Adrenal gland (tissue), 9 donors: ENCODE measurements at regions not wholly inside any gene's neighbourhood (a gene's known extent, or its start where the extent isn't known, plus 50 kb on each side); places are given as distances from the start of the nearest gene placed in this dataset.

Experiments
- DNase-seq, 7 donors: peaks; one replicate each; pipeline ENCODE4 v3.0.0-alpha.2; 2019 to 2020
- H3K27ac ChIP-seq, 5 donors: fragments of 200-600 bp; sonication (generic) in 4 of 5; 1 replicate in 3 of 5; 2 replicates in 2 of 5; pipeline versions ENCODE4 v1.5.1 to v1.8.0; 2016 to 2020; ENCODE audit warnings: mild to moderate bottlenecking in 1 of 5
- H3K27me3 ChIP-seq: fragments of 200-600 bp; 2 replicates; pipeline ENCODE4 v1.8.0; 2021
- H3K36me3 ChIP-seq, 2 donors: fragments of 200-600 bp; replicated peaks in 1 of 2; 1 replicate in 1 of 2; 2 replicates in 1 of 2; pipeline versions ENCODE4 v1.5.1 to v1.8.0; 2018 to 2022
- H3K4me1 ChIP-seq, 2 donors: fragments of 200-600 bp; replicated peaks in 1 of 2; 1 replicate in 1 of 2; 2 replicates in 1 of 2; pipeline versions ENCODE4 v1.5.1 to v1.8.0; 2018 to 2021
- H3K4me3 ChIP-seq, 4 donors: fragments of 200-600 bp; sonication (generic) in 3 of 4; one replicate each; pipeline ENCODE4 v1.5.1; 2016 to 2018
- H3K9me3 ChIP-seq, 3 donors: fragments of 200-600 bp; sonication (generic) in 1 of 3; replicated peaks in 1 of 3; 1 replicate in 2 of 3; 2 replicates in 1 of 3; pipeline versions ENCODE4 v1.5.1 to v1.8.0; 2016 to 2021
- POLR2A ChIP-seq, 2 donors: fragments of 450-650 bp; IDR thresholded peaks; one replicate each; pipeline ENCODE4 v1.6.1; 2017; ENCODE audit warnings: antibody characterized with exemption in 2 of 2, mild to moderate bottlenecking in 2 of 2, moderate library complexity in 1 of 2
- WGBS, 4 donors: extraction: QIAGEN DNeasy Blood & Tissue Kit in 2 of 4; methylation state at CpG; one replicate each; pipeline versions ENCODE4 v1.1.5 to v1.1.7; 2013 to 2017; 5-methylcytosine and 5-hydroxymethylcytosine counted together
- intact Hi-C, 2 donors: fragments of 100-400 bp; cut with DNase I; formaldehyde crosslinking; loops; one replicate each; pipeline versions ENCODE4 v1.14.1 to v1.15.0; 2022 to 2023
- TF ChIP-seq, protein P1 (sequence below), 6 experiments: fragments of 450-650 bp in 4 of 6; fragments of 200-600 bp in 2 of 6; sonication (generic) in 1 of 6; IDR thresholded peaks; 1 replicate in 5 of 6; 2 replicates in 1 of 6; pipeline versions ENCODE4 v1.5.1 to v1.8.0; 2016 to 2021; ENCODE audit warnings: antibody characterized with exemption in 6 of 6, mild to moderate bottlenecking in 2 of 6, moderate library complexity in 1 of 6
- donor health status: healthy with polysubstance abuse.
- donor health status: Bipolar disorder and iron deficiency.
- donor health status: DM: yes; HTN: yes; CAD: no.
- donor health status: DM: no; HTN: no; CAD: no.
- donor health status: DM: no; HTN: no; CAD: no.

DNA sequence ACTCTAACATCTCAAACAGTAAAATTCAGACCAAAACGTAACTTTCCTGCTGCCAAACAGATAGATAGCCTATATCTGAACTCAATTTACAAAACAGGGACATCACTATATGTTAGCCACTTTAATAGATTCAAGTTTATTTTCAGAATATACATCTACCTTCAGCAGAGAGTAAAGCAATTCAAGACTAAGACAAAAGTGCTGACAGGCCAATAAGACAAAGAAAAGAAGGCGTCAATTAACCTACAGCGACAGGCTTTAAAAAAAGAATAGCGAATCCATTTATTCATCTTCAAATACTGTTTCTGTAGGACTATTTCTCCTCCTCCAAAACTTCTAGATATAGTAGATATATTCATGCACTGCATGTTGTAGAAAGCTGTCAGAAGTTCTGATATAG, 333.0 kb downstream of the GRB14 start:
- no peak for TF ChIP-seq POLR2A (IDR thresholded peaks at IDR 0.05)
- TF ChIP-seq, protein P1, sequence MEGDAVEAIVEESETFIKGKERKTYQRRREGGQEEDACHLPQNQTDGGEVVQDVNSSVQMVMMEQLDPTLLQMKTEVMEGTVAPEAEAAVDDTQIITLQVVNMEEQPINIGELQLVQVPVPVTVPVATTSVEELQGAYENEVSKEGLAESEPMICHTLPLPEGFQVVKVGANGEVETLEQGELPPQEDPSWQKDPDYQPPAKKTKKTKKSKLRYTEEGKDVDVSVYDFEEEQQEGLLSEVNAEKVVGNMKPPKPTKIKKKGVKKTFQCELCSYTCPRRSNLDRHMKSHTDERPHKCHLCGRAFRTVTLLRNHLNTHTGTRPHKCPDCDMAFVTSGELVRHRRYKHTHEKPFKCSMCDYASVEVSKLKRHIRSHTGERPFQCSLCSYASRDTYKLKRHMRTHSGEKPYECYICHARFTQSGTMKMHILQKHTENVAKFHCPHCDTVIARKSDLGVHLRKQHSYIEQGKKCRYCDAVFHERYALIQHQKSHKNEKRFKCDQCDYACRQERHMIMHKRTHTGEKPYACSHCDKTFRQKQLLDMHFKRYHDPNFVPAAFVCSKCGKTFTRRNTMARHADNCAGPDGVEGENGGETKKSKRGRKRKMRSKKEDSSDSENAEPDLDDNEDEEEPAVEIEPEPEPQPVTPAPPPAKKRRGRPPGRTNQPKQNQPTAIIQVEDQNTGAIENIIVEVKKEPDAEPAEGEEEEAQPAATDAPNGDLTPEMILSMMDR (IDR thresholded peaks at IDR 0.05), result no peak
- no peaks in the 10 kb centered on the region for H3K9me3 ChIP-seq
- no peak overlapping the region for H3K27ac ChIP-seq
- intact Hi-C loops, result no loop called here
- 68 to 74% (median 70%) methylated on average over 4 of the region's 4 CpGs for WGBS, 4 donors
- no peak for DNase-seq
- no peaks in the 10 kb centered on the region for H3K27me3 ChIP-seq
- H3K4me1 ChIP-seq, result no peaks in the 10 kb centered on the region
- H3K36me3 ChIP-seq, result no peaks in the 10 kb centered on the region
- H3K4me3 ChIP-seq, result no peak overlapping the region

DNA sequence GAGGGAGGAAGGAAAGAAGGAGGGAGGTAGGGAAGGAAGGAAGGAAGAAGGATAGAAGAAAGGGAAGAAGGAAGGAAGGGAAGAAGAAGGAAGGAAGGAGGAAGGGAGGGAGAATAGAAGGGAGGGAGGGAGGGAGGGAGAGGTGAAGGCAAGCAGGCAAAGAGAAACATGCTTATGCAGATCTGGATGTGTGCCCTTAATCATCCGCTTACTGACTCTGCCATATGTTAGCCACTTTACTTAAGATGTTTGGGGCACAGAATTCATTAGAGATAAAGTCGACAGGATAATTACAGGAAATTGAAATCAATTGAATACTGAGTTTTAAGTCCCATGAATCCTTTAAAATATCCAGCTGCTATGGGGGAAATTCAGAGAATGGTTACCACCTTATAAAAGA, 334.2 kb downstream of the GRB14 start:
- H3K36me3 ChIP-seq, result no peaks in the 10 kb centered on the region
- no peaks in the 10 kb centered on the region for H3K4me1 ChIP-seq
- TF ChIP-seq, protein P1 (IDR thresholded peaks at IDR 0.05), result no peak
- intact Hi-C loops, result no loop called here
- no peak for DNase-seq
- H3K27ac ChIP-seq, result no peak overlapping the region
- no peaks in the 10 kb centered on the region for H3K27me3 ChIP-seq
- WGBS, 4 donors, result 71 to 81% (median 72%) methylated on average over 2 of the region's 2 CpGs
- H3K9me3 ChIP-seq, result no peaks in the 10 kb centered on the region
- H3K4me3 ChIP-seq, result no peak overlapping the region

DNA sequence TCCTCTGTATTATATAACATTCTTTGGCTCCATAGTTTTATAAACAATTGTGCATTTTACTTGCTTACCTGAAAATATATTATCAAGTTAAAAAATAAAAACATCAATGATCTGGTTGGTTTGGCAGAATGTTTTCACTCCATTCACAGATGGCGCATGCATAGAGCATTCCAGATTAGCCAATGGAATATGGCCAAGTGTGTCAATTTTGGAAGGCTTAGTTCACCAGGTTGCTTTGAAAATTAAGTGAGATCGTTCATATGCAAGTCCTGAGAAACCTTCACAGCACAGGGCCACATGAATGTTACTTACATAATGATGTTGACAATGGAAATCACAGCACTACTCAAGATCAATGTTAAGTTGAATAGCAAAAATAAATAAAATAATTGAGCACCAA, 335.7 kb downstream of the GRB14 start:
- Histone ChIP-seq H3K27ac (no peak overlapping the region), H3K9me3 (no peaks in the 10 kb centered on the region), H3K4me1 (no peaks in the 10 kb centered on the region), H3K4me3 (no peak overlapping the region), H3K27me3 (no peaks in the 10 kb centered on the region), H3K36me3 (no peaks in the 10 kb centered on the region)
- TF ChIP-seq, protein P1 (IDR thresholded peaks at IDR 0.05), result no peak
- intact Hi-C loops, result no loop called here
- DNase-seq, result no peak
- WGBS, 4 donors, result 71 to 83% (median 81%) methylated on average over 2 of the region's 2 CpGs

DNA sequence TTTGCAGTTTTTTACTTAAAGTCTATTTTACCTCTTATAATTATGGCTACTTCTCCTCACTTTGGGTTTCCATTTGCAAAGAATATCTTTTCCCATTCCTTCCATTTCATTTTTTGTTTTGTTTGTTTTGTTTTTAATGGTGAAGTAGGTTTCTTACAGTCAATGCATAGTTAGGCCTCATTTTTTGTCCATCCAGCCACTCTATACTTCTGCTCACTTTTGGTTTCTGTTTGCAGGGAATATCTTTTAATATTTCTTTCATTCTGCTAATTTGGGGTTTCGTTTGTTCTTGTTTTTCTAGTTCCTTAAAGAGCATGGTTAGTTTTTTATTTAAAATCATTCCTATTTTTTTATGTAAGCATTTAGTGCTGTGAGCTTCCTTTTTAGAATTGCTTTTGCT, 339.4 kb downstream of the GRB14 start:
- Histone ChIP-seq H3K4me1 (no peaks in the 10 kb centered on the region), H3K36me3 (no peaks in the 10 kb centered on the region), H3K27me3 (no peaks in the 10 kb centered on the region), H3K27ac (no peak overlapping the region), H3K4me3 (no peak overlapping the region), H3K9me3 (no peaks in the 10 kb centered on the region)
- DNase-seq, result no peak
- TF ChIP-seq, protein P1 (IDR thresholded peaks at IDR 0.05), result no peak
- no peak for TF ChIP-seq POLR2A (IDR thresholded peaks at IDR 0.05)
- intact Hi-C loops, result no loop called here
- WGBS, 4 donors, result 61 to 84% (median 64%) methylated on average over 1 of the region's 1 CpG
